GM18517 (cell line): ENCODE measurements at regions not wholly inside any gene's neighbourhood (a gene's known extent, or its start where the extent isn't known, plus 50 kb on each side); places are given as distances from the start of the nearest gene placed in this dataset.
"Not testable (repeated sequence)": the region's sequence is repeated elsewhere in the genome, so short reads cannot be mapped to it uniquely, and the experiment has no call there.

Experiments
- ATAC-seq: cut with Tn5 transposase; IDR thresholded peaks from one replicate; pipeline ENCODE4 v1.9.1; 2021; ENCODE audit warnings: mild to moderate bottlenecking, moderate library complexity; ENCODE audit not compliant: unreplicated experiment

DNA sequence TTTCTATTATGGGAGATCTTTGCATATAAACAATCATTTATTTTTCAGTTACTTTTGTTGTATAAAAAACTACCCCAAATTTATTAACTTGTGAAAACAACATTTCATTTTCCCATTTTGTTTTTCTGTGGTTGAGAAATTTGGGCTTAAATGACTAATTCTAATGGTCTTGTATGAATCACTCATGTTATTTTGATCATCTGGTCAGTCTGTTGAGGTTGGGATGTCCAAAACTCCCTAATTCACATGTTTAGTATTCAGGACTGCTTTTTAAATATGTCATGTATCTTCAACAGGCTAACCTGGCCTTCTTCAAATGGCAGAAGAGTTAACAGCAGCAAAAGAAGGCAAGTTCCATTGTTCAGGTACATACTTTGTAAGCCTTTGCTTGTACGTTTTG is 788.1 kb downstream of the TRIB2 start:
- peak; percentile 78 for ATAC-seq

DNA sequence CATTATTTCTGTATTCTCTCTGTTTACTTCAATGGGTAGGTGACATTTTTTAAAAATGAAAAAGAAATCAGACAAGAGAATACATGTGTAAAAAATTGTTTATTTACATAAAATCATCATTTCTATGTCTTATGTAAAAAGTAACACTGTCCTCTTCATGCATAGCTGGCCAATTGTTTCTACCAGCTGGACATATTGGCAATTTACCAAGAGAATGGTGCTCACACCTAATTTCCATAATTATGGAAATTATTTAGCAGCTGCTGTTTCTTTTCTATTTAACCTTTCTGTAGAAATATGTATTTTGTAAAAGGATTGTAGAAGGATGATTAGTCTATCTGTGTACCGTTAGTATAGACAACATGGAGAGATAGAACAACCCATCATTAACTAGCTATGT is 791.9 kb downstream of the TRIB2 start:
- no peak for ATAC-seq

DNA sequence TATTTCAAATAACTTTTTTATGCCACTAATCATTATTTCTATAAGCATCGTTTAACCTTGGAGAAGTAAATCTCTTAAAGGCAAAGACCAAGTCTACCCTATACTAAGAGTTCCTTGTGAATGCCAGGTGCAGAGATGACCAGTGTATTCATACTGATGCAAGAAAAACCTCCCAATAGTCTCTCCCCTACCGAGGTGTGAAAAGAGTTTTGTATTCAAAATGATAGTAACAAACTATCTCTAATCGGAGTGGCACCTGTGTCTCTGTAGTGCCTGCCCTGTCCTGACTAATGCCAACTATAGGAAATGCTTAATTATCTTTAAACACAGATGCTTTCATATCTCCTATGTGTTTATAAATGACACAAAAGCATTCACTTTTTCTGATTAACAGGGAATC is 798.5 kb downstream of the TRIB2 start:
- ATAC-seq: no peak

DNA sequence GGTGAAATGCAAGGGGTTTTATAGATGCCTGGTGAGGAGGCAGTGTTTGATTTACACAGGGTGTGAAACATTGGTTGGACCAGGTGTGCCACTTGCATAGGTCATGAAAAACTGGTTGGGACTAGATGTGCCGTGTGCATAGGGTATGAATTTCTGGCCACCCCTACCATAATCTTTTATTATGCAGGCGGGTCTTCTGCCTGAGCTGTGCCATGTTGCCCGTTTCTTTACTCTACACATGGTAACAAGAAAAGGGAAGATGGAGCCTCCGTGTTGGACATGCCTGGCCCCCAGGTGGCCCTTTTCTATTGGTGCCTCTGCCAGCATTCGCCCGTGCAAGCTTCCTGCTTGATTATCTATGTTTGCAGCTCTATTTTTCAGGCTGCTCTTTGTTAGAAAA is 805.4 kb downstream of the TRIB2 start:
- ATAC-seq: no peak

DNA sequence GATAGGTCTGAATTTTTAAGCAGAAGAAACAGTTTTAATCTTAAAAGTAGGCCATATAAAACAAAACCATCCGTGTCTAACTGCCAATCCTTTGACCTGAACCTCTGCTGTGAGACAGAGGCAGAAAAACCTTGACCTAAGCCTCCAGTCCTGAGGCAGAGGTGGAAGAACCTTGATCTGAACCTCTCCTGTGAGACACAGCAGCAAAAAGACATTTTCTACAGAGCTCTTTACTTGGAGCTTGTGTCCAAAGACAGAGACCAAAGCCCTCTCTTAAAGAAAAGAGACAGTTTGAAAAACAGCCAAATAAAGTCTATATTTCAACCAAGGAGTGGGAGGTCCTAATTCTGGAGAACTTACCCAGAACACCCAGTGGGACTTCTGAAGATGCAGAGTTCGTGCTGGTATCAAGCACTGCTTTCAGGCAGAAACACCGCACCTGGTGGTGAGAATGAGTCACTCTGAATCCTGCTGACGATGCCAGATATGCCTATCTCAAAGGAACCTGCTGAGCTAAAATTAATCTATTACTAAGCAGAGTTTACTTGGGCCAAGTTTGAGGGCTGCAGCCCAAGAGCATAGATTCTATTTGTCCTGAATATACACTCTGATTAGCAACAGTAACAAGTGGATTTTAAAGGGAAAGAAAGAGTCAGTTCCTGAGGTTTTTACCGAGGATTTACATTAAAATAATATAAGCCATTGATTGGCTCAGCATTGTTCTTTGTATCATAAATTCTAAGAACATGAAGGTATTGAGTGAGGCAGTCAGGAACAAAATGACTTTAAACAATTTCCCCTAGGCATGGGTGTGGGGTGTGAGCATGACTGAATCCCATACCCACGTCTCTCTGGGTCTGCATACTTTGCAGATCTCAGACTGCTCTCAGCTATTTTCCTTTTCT is 806.4 kb downstream of the TRIB2 start:
- ATAC-seq: peak; percentile 94

DNA sequence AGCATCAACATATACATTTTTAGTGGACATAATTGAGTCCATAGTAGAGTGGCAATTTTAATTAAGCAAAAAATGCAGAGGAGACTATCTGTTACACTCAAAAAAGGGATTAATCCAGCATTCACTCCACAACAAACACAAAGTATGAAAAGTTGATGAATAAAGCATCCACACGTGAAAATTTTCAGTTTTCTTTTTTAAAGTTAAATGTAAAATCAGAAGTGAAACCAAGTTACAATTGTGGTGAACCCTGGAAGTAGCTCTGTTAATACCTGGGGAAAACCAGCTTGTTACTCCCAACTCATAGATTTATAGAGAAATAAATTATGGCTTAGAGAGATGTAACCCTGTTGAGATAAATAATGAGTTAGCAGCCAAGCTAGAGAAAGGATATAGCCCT is 807.8 kb downstream of the TRIB2 start:
- no peak for ATAC-seq

DNA sequence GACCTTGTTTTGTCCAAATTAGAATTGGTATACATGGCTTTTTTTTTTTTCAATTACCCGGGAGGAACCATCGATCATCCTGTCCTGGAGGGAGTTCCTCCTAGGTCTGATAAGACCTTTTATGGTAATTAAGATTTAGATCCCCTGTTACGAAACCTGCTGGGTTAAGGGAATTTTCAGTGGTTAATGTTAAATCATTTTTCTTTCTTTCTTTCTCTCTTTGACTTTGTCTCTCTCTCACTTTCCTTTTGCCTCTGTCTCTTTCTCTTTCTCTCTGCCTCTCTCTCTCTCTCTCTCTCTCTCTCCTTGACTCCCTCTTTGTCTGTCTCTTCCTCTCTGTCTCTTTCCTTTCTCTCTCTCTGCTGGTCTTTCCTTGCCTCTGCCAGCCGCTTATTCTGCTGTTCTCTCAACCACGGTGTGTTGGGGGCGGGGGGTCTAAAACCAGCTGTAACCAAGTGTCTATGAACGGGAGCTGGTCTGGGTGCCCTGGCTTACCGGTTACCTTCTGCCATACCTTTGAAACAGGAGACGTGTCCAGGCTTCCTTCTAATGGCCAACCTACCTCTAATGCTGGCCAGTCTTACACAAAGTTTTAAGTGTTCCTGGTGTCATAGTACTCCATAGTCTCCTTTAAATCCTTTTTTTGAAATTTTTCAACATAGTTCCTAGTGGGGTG is 815.1 kb downstream of the TRIB2 start:
- peak; percentile 52 for ATAC-seq

DNA sequence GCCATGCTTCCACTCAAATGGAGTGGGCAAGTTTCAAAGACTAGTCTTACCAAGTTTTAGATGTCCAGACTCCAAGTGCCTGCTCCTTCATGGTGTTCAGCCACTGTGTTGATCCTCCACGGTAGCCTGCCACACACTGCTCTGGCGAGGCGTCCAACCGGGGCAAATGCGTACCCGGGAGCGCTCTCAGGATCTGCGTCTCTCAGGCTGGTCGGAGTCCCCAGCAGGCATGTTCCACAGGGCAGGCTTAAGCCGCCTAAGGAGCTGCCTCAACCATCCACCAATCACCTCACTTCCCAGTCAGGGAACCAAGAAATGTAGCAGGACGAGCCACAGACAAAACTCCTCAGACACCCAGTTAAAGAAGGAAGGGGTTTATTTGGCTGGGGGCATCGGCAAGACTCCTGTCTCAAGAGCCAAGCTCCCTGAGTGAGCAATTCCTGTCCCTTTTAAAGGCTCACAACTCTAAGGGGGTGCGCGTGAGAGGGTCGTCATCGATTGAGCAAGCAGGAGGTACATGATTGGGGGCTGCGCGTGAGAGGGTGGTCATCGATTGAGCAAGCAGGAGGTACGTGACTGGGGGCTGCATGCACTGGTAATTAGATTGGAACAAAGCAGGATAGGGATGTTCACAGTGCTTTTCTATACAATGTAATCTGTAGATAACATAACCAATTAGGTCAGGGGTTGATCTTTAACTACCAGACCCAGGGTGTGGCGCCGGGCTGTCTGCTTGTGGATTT is 816.2 kb downstream of the TRIB2 start:
- not testable (repeated sequence) for ATAC-seq

DNA sequence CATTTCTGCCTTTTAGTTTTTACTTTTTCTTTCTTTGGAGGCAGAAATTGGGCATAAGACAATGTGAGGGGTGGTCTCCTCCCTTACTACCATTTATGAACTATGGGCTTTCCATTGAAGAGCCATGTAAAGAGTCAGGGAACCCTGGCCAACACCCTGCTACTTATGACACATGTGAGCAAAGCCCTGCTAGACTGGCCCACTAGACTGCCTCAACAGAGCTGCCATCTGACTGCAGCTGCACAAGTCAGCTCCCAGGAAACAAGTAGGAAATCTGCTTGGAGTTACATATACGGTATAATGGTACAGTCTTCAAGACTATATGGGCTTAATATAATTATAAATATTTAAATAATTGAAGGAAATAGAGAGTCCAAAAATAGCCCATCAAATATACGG is 816.8 kb downstream of the TRIB2 start:
- ATAC-seq: no peak

DNA sequence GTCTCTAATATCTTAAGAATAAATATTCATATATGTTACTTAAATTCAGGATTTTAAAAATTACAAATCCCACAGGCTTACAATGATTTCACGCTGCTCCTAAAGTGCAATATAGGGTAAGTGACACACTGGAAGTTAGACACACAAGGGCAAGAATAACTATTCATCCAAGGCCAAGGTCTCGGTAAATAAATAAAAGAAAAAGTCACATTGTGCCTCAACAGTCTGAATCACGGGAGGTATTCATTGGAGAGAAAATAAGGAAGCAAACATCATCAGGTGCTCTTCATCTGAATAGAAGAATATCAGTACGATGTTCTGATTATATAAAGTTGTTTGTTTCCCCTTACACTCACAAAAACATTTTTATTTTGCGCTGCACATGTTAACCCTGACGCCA is 820.2 kb downstream of the TRIB2 start:
- no peak for ATAC-seq

DNA sequence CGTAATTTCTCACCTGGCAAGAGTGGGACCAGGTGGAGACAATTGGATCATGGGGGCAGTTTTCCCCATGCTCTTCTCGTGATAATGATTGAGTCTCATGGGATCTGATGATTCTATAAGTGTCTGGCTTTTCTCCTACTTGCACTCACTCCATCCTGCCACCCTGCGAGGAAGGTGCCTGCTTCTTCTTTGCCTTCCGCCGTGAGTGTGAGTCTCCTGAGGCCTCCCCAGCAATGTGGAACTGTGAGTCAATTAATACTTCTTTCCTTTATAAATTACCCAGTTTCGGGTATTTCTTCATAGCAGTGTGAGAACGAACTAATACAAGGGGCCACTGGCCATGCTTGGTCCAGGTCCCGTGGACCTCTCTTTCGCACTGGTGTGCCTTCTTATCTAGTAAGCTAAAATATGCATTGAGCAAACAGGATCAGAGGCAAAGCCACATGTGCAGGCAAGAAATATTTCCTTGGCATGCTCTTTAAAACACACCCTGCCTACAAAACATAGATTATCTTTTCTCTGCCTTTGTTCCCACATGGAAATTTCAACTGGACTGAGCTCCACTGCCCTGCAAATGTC is 821.1 kb downstream of the TRIB2 start:
- no peak for ATAC-seq

DNA sequence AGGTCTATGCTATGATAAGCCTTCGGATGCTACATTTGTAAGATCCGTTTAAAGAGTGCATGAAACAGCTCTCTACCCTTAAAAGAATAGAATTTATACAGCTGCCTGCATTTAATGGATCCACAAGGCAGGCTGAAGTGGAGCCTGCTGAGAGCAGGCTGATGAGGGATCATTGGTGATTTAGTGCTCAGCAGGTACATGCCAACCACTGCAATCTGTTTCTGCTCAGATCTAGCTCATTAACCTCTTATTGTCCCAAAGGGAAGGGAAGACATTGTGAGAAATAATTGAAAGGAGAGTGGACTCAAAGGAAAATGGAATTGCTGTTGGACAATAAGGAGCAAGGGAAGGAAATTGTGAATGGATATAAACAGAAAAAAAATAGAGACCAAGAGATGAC is 822.6 kb downstream of the TRIB2 start:
- ATAC-seq: no peak

DNA sequence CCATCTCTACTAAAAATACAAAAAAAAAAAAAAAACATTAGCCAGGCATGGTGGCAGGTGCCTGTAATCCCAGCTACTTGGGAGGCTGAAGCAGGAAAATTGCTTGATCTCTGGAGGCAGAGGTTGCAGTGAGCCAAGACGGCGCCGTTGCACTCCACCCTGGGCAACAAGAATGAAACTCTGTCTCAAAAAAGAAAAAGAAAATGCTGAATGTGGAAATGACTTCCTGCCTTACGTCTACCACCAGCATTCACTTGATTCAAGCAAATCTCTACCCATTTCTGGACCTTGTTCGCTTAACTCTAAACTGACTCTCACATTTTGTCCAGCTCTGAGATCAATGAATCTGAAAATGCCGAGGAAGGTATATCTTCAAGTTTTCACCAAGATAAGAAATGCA is 825.3 kb downstream of the TRIB2 start:
- no peak for ATAC-seq

DNA sequence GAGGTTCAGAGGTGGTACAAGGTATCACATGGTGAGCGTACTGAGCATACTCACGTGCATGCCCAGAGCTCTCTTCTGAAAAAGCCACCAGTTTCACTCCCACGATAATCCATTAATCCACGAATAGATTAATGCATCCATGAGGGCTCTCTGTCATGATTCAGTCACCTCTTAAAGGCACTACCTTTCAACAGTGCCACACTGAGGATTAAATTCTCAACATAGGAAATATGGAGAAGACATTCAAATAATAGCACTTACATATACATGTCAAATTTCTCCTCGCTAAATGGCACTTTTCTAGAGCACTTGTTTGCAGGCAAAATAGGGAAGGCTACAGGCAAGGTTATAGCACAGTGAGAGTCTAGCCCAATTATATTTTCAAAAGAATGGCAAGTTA is 825.9 kb downstream of the TRIB2 start:
- ATAC-seq: no peak

DNA sequence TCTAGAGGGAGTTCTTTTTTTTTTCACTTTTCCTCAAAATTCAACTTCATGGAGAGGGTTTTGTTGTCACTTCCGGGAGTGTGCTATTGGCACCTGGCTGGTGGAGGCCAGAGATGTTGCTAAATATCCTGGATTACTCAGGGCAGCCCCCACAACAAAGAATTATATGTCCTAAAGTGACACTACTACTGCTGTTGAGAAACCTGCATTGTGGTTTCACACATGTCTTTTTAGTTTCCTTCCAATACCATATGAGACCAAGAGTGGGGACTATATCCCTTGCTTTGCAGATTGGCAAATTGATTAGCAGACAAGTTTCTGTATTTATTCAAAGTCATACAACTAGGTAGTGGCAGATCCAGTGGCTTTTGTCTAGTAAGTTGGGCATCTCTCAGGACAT is 826.8 kb downstream of the TRIB2 start:
- peak; percentile 62 for ATAC-seq

DNA sequence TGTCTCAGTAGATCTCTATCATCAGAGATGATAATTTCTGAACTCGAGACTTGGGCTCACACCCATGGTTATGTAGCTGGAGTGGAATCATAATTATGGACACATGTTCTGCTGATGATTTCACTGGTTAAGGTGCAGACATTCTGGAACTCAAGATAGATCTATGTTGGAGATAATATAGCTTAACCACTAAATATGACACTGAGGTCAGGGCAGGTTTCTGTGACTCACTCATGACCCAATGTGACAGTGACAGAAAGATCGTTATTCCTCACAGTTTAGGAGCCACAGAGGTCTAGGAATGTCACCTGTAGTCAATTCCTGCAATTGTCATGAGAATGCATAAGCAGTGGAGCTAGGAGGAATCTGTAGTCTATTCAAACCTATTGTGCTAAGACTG is 828.6 kb downstream of the TRIB2 start:
- no peak for ATAC-seq

DNA sequence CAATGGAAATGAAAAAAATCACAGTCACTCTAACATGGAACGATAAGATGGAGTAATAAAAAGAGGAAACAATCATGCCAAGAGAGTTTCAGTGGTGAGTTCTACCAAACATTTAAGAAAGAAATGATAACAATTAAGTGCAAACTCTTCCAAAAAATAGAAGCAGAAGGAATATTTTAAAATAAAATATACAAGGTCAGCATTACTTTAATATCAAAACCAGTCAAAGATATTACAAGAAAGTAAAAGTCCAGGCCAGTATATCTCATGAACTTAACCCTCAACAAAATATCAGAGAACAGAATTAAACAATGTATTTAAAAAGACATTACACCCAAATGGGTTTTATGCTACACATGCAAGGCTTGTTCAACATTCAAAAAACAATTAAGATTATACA is 829.4 kb downstream of the TRIB2 start:
- no peak for ATAC-seq

DNA sequence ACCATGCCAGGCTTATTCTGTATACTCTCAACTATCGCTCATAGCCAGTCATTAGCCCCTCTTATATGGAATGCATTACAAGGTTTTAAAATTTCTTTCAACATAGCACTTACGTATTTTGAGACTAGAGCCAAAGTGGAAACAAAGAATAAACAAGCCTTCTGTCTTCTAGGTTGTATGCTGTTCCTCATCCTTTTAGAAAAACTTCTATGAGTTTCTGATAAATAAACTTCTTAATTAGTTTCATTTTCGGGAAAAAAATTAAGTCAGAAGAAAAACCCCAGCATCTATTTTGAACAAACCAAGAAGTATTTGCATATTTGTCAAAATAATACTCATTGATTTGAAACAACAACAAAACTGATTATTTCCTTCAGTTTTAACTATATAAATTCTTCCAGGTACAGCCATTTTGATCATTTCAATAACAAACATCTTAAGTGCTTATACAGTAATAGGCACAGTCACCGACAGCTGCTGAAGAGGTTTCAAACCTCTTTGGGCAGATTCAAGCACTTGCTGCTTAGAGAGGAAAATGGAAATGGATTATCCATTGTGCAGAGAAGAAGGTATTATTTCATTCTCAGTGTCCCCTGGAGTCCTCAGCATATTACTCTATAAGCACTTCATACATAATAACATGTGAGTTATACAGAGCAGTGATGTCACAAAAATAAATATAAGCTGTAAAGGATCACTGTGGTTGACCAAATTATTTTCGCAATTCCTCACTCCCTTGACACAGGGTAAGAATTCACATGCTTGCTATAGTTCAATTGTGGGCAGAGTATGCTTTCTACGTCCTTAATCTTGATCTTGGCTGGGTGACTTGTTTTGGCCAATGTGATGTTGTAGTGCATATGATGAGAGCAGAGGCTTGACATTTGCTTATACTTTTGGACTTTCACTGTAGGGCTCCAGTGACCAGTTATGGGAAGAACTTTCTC is 833.8 kb downstream of the TRIB2 start:
- ATAC-seq: no peak

DNA sequence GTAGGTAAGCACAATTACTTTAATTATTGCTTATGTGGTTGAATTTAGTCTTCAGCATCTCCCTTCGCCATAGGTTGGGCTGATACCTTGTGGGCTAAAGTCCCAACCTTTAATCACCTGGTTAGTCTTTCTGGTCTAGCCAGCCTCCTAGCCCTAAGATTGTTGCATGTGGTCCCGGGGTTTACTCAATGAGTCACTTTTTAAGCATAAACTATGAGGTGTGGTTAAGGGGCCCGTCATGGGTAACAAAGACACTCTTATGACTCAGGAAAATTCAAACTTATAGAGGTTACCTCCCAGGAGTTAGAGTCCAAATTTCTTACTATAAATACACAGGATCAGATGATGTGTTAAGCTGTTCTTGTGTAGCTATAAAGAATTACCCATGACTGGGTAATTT is 841.6 kb downstream of the TRIB2 start:
- peak; percentile 61 for ATAC-seq

DNA sequence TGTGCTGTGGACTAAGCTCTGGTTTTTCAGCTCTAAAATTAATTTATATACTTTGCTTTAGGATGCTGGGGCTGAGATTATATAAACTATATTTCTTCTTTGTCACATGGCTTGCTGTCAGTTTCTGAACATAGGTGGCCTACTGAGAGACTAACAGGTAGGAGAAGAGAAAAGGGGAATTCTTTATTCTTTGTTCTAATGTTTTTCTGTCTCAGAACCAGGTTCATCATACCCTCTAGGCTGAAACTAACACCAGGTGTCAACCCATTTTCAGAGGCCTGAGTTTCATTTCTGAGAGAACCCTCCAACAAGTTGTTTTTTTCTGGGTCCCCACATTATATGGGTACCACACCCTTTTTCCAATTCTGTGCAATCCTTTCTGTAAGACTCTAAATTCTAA is 843.6 kb downstream of the TRIB2 start:
- ATAC-seq: peak; percentile 76
